Effector memory CD4-positive, alpha-beta T cell (primary cell): ENCODE measurements at regions not wholly inside any gene's neighbourhood (a gene's known extent, or its start where the extent isn't known, plus 50 kb on each side); places are given as distances from the start of the nearest gene placed in this dataset.
A peak's percentile ranks its signal among the peaks of the same experiment; 100 is the strongest.
"Not testable (repeated sequence)": the region's sequence is repeated elsewhere in the genome, so short reads cannot be mapped to it uniquely, and the experiment has no call there.

Source experiments
- DNase-seq, 3 donors: peaks; one replicate each; pipeline ENCODE4 v3.0.0-alpha.2; 2020
- H3K27ac ChIP-seq: 2 replicates; pipeline ENCODE4 v1.7.0; 2013; ENCODE audit warnings: mild to moderate bottlenecking, low read length, moderate library complexity; ENCODE audit not compliant: insufficient read depth, poor library complexity, severe bottlenecking
- H3K27me3 ChIP-seq: replicated peaks from 2 replicates; pipeline ENCODE4 v1.7.0; 2013; ENCODE audit warnings: mild to moderate bottlenecking, low read length; ENCODE audit not compliant: insufficient read depth, control insufficient read depth, poor library complexity, severe bottlenecking
- H3K36me3 ChIP-seq: 2 replicates; pipeline ENCODE4 v1.7.0; 2013; ENCODE audit warnings: mild to moderate bottlenecking, low read length, moderate library complexity; ENCODE audit not compliant: control insufficient read depth, insufficient read depth
- H3K4me1 ChIP-seq: 2 replicates; pipeline ENCODE4 v1.7.0; 2013; ENCODE audit warnings: low read length, mild to moderate bottlenecking; ENCODE audit not compliant: control insufficient read depth, insufficient read depth, poor library complexity, severe bottlenecking
- H3K4me3 ChIP-seq: 2 replicates; pipeline ENCODE4 v1.7.0; 2013; ENCODE audit warnings: low read length, low read depth, mild to moderate bottlenecking; ENCODE audit not compliant: insufficient read depth, poor library complexity, severe bottlenecking
- H3K9me3 ChIP-seq: 2 replicates; pipeline ENCODE4 v1.7.0; 2013; ENCODE audit warnings: mild to moderate bottlenecking, low read length, moderate library complexity; ENCODE audit not compliant: control insufficient read depth

DNA sequence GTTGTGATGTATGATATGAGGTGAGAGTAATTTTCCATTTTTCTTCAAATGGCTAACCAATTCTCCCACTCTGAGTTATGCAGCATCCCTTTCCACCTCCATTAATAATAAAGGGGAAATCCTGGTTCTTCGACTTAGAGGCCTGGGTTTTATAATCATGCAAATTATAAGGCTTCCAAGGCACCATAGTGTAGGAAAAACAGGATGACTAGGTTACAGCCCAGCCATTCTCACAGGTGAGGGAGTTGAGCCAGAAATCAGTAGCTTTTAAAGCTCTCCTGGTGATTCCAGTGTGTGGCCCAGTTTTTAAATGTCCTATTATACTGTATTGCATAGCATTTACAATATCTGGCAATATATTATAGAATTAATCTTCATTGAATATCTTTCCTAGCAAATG, 203.1 kb downstream of the ARHGEF9 start:
- no peaks in the 10 kb centered on the region for H3K36me3 ChIP-seq
- H3K9me3 ChIP-seq: no peaks in the 10 kb centered on the region
- H3K4me1 ChIP-seq: no peaks in the 10 kb centered on the region
- DNase-seq: no peak
- H3K4me3 ChIP-seq: no peak overlapping the region
- H3K27ac ChIP-seq: no peak overlapping the region
- no peaks in the 10 kb centered on the region for H3K27me3 ChIP-seq

DNA sequence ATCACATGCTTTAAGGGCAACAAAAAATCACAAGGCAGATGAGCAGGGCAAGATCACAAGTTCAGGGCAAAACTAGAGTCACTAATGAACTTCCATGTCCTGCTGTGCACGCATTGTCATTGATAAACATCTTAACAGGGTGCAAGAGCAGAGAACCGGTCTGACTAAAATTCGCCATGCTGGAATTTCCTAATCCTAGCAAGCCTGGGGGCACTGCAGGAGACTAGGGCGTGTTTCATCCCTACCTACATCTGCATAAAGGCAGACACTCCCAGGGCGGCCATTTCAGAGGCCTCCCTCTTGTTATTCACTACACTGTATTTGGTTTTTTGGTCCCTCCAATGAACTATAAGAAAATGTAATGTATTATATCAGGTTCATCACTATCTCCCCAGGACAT, 203.6 kb downstream of the ARHGEF9 start:
- no peaks in the 10 kb centered on the region for H3K4me1 ChIP-seq
- H3K4me3 ChIP-seq: no peak overlapping the region
- DNase-seq: no peak
- H3K27ac ChIP-seq: no peak overlapping the region
- no peaks in the 10 kb centered on the region for H3K36me3 ChIP-seq
- H3K9me3 ChIP-seq: no peaks in the 10 kb centered on the region
- H3K27me3 ChIP-seq: no peaks in the 10 kb centered on the region

DNA sequence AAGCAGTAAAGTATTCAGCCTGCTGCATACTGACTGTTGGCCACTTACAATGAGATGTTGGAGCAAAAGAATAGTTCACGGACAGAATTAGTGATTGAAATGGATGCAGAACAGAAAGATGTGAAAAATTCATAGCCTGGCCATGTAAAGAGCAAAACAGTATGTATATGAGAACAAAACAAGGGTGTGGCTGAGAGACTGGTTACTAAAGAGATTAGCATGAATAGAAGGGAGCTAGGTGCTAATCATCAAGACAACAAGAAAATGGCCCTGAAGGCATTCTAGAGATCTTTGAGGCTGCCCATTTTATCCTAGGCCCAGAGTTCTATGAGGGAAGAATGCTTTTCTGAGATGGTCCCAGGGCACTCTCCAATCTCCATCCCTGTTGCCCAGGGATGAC, 208.5 kb downstream of the ARHGEF9 start:
- no peak for DNase-seq
- Histone ChIP-seq H3K27me3 (no peaks in the 10 kb centered on the region), H3K27ac (no peak overlapping the region), H3K9me3 (no peaks in the 10 kb centered on the region), H3K36me3 (no peaks in the 10 kb centered on the region), H3K4me1 (no peaks in the 10 kb centered on the region), H3K4me3 (no peak overlapping the region)

DNA sequence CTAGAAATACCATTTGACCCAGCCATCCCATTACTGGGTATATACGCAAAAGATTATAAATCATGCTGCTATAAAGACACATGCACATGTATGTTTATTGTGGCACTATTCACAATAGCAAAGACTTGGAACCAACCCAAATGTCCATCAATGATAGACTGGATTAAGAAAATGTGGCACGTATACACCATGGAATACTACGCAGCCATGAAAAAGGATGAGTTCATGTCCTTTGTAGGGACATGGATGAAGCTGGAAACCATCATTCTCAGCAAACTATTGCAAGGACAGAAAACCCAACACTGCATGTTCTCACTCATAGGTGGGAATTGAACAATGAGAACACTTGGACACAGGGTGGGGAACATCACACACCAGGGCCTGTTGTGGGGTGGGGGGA, 209.3 kb downstream of the ARHGEF9 start:
- not testable (repeated sequence) for H3K4me1 ChIP-seq, DNase-seq, H3K36me3 ChIP-seq, H3K27ac ChIP-seq, H3K4me3 ChIP-seq, H3K9me3 ChIP-seq, H3K27me3 ChIP-seq

DNA sequence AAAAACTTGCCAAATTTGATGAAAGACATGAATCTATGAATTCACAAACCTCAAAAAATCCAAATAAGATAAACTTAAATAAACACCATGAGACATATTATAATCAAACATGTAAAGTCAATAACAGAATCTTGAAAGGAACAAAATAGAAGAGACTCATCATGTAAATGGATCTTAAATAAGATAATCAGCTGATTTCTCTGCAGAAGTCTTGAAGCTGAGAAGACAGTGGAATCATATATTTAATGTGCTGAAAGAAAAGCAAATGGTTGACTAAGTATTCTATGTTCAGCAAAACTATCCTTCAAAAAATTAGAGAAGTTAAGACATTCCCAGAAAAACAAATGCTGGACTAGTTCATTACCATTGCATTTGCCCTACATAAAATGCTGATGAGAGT, 215.7 kb upstream of the SPIN4 start:
- Histone ChIP-seq H3K4me3 (no peak overlapping the region), H3K36me3 (no peaks in the 10 kb centered on the region), H3K9me3 (no peaks in the 10 kb centered on the region), H3K27ac (no peak overlapping the region), H3K4me1 (peaks cover under 1% of the 10 kb centered on the region), H3K27me3 (no peaks in the 10 kb centered on the region)
- DNase-seq: no peak

DNA sequence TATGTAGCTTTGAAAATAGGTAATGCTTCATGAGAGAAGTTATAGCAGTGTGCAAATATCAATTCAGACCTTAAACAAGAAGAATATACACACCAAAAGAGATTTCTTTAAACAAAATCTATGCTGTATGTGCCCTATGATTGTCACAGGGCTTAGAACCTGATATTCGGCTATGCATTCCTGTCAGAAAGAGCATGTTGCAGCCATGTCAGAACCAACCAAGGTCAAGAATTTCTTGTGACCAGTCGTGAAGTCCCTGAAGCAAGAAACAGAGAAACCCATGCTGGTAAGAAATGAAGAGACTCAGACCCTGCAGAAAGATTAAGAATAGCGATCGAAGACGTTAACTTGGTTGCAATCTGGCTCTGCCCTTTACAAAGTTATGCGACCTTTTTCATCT, 210.3 kb upstream of the SPIN4 start:
- H3K4me1 ChIP-seq: peaks cover 3% of the 10 kb centered on the region
- no peak for DNase-seq
- peak overlapping the region; percentile 60 for H3K4me3 ChIP-seq
- H3K27me3 ChIP-seq: no peaks in the 10 kb centered on the region
- peaks cover 3% of the 10 kb centered on the region for H3K36me3 ChIP-seq
- H3K9me3 ChIP-seq: no peaks in the 10 kb centered on the region
- H3K27ac ChIP-seq: no peak overlapping the region

DNA sequence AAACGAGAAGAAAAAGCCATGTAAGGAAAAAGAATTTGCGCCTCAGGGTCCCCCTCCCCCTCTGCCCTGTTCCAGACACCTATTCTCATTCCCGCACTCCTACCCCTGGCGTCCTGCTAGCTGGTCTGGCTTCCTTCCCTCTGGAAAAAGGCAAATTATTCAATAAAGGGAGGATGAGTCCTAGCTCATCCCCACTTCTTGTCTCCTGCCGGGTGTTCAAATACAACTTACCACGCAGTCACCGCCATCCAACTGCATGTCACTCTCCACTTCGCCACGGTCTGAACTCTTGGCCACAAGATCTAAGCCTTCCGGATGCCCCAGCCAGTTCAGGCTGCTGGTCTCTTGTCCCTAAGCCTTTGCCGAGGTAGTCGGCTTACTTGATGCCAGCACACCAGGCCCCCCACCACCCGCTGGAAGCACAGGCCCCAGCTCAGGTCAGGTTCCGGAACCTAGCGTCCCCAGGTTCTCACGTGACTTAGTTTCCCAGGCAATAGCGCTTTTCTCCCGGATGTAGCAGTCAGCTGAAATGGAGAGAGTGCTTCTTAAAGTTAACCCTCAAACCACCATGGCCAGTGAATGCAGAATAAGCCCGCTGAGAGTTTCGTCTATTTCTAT, 209.6 kb upstream of the SPIN4 start:
- H3K9me3 ChIP-seq: no peaks in the 10 kb centered on the region
- no peaks in the 10 kb centered on the region for H3K27me3 ChIP-seq
- H3K36me3 ChIP-seq: peaks cover 3% of the 10 kb centered on the region
- DNase-seq: peak; percentile 18 to 32 (median 19)
- peak overlapping the region; percentile 48 for H3K27ac ChIP-seq
- H3K4me1 ChIP-seq: peaks cover 3% of the 10 kb centered on the region
- peak overlapping the region; percentile 60 for H3K4me3 ChIP-seq

DNA sequence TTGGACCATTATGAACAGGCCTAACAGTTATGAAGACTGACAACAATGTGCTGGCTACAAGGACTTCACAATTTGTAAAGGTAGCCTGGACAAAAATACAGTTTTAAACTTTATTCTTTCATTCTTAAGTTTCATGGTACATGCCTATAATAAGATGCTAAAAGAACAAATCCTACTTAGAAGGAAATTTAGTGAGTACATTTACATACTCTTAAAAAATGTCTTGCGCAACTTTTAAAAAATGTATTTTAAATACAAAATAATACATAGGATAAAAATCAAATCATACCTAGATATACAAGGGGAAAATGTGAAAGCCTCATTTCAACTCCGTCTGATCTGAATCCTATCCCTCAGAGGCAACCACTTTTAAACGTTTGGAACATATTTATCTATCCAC, 200.7 kb upstream of the SPIN4 start:
- Histone ChIP-seq H3K9me3 (no peaks in the 10 kb centered on the region), H3K27me3 (no peaks in the 10 kb centered on the region), H3K36me3 (no peaks in the 10 kb centered on the region), H3K27ac (no peak overlapping the region), H3K4me3 (no peak overlapping the region), H3K4me1 (no peaks in the 10 kb centered on the region)
- DNase-seq: no peak

DNA sequence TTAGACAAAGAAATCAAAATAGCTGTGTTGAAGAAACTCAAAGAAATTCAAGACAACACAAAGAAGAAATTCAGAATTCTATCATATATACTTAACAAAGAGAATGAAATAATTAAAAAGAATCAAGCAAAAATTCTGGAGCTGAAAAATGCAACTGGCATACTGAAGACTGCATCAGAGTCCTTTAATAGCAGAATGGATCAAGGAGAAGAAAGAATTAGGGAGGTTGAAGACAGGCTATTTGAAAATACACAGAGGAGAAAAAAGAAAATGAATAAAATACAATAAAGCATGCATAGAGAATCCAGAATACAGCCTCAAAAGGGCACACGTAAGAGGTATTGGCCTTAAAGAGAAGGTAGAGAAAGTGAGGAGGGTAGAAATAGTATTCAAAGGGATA, 179.5 kb upstream of the SPIN4 start:
- no peaks in the 10 kb centered on the region for H3K4me1 ChIP-seq
- no peaks in the 10 kb centered on the region for H3K36me3 ChIP-seq
- DNase-seq: no peak
- H3K27me3 ChIP-seq: no peaks in the 10 kb centered on the region
- no peak overlapping the region for H3K27ac ChIP-seq
- no peaks in the 10 kb centered on the region for H3K9me3 ChIP-seq
- H3K4me3 ChIP-seq: no peak overlapping the region

DNA sequence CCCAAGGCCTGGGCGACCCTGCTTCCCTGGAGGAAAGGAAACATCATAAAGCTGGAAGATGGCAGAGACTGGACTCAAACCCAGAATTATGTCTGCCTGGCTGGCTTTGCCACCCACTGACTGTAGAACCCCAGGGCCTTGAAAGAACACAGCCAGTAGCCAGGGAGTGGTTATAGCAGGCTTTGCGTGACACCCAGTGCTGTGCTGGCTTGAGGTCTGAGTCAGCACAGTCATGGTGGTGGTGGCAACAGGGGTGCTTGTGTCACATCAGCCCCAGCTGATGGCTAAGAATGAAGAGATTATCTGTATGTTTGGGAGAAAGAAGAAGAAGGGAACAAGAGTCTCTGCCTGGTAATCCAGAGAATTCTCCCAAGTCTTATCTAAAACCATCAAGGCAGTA, 178.8 kb upstream of the SPIN4 start:
- Histone ChIP-seq H3K4me3 (no peak overlapping the region), H3K9me3 (no peaks in the 10 kb centered on the region), H3K36me3 (no peaks in the 10 kb centered on the region), H3K4me1 (no peaks in the 10 kb centered on the region), H3K27ac (no peak overlapping the region), H3K27me3 (no peaks in the 10 kb centered on the region)
- DNase-seq: no peak
